Kidney epithelial cell (primary cell): ENCODE measurements at regions not wholly inside any gene's neighbourhood (a gene's known extent, or its start where the extent isn't known, plus 50 kb on each side); places are given as distances from the start of the nearest gene placed in this dataset.

Experiments used
- DNase-seq: peaks from one replicate; pipeline ENCODE4 v3.0.0-alpha.2; 2010; ENCODE audit warnings: low read depth
- H3K27me3 ChIP-seq: 2 replicates; pipeline ENCODE4 v1.6.0; 2011; ENCODE audit warnings: low read length; ENCODE audit not compliant: control insufficient read depth, insufficient read depth
- H3K36me3 ChIP-seq: 2 replicates; pipeline ENCODE4 v1.5.1; 2011; ENCODE audit warnings: low read length; ENCODE audit not compliant: control insufficient read depth, insufficient read depth
- H3K4me3 ChIP-seq: 2 replicates; pipeline ENCODE4 v1.5.1; 2011; ENCODE audit warnings: low read depth, mild to moderate bottlenecking, control low read depth, low read length
- TF ChIP-seq, protein P1 (sequence below): IDR thresholded peaks from 2 replicates; pipeline ENCODE4 v1.5.1; 2011; ENCODE audit warnings: mild to moderate bottlenecking, moderate library complexity, low read length, control low read depth, inconsistent platforms; ENCODE audit not compliant: insufficient read depth, poor library complexity, severe bottlenecking

DNA sequence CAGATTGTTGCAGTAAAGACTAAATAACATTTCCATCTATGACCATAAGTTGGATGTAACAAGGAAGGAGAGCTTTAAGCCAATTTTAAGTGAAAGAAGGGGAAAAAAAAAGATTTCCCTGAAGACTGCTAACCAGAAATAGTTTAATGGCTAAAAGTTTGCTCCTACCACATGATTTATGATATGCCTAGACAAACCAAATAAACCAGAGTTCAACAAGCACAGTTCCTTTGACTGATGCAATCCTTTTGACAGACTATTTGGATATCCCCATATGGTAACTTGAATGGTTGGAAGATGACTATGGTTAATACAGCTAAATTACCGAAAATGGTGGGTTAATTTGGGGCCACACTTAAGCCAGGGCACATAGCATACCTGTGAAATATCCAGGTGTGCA, 338.5 kb downstream of the CETN3 start:
- Histone ChIP-seq H3K4me3 (no peak overlapping the region), H3K36me3 (no peaks in the 10 kb centered on the region), H3K27me3 (no peaks in the 10 kb centered on the region)
- TF ChIP-seq, protein P1, sequence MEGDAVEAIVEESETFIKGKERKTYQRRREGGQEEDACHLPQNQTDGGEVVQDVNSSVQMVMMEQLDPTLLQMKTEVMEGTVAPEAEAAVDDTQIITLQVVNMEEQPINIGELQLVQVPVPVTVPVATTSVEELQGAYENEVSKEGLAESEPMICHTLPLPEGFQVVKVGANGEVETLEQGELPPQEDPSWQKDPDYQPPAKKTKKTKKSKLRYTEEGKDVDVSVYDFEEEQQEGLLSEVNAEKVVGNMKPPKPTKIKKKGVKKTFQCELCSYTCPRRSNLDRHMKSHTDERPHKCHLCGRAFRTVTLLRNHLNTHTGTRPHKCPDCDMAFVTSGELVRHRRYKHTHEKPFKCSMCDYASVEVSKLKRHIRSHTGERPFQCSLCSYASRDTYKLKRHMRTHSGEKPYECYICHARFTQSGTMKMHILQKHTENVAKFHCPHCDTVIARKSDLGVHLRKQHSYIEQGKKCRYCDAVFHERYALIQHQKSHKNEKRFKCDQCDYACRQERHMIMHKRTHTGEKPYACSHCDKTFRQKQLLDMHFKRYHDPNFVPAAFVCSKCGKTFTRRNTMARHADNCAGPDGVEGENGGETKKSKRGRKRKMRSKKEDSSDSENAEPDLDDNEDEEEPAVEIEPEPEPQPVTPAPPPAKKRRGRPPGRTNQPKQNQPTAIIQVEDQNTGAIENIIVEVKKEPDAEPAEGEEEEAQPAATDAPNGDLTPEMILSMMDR: no peak
- no peak for DNase-seq

DNA sequence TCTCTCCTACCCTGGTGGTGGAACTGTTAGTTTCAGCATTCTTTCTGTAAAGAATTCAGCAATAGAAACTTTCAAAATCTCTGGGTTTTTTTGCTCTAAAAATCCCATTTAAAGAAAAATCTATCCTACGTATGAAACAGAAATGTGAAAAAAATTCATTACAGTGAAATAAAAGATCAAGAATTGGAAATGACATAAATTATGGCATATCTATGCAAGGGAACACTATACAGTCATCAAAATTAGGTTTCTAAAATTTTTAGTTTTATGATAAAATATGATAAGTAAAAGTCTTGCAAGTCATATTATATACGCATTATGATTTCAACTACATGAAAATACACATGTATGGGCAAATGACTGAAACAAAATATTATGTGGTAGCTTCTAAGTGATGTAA, 342.6 kb downstream of the CETN3 start:
- no peaks in the 10 kb centered on the region for H3K36me3 ChIP-seq
- H3K4me3 ChIP-seq: no peak overlapping the region
- H3K27me3 ChIP-seq: no peaks in the 10 kb centered on the region
- no peak for DNase-seq
- TF ChIP-seq, protein P1: no peak

DNA sequence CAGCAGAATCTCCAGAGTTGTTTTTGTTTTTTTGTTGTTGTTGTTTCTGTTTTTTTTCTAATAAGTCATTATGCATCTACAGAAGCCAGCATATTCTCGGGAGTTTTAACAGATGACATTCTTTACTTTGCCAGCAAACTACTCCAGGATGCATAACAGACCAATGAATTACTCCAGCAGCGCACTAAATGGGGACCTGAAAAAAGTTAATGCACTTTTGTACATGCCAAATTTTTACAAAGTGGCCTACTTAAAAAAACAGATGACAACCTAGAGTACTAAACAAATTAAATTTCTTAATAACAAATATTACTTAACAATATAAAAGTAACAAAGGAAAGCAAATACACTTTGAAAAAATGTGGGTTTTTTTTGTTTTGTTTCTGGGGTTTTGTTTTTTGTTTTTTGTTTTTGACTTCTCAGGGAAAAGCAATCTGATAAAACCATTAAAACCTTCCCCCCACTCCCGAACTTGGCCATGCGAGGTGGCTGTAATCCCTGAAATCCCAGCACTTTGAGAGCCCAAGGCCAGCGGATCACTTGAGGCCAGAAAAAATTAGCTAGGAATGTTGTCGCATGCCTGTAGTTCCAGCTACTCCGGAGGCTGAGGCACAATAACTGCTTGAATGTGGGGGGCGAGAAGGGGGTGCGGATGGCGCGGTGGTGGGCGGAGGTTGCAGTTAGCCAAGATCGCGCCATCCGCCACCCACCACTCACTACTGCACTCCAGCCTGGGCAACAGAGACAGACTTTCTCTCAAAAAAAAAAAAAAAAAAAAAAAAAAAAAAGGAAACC, 352.4 kb downstream of the CETN3 start:
- TF ChIP-seq, protein P1: no peak
- Histone ChIP-seq H3K4me3 (no peak overlapping the region), H3K36me3 (no peaks in the 10 kb centered on the region), H3K27me3 (no peaks in the 10 kb centered on the region)
- no peak for DNase-seq

DNA sequence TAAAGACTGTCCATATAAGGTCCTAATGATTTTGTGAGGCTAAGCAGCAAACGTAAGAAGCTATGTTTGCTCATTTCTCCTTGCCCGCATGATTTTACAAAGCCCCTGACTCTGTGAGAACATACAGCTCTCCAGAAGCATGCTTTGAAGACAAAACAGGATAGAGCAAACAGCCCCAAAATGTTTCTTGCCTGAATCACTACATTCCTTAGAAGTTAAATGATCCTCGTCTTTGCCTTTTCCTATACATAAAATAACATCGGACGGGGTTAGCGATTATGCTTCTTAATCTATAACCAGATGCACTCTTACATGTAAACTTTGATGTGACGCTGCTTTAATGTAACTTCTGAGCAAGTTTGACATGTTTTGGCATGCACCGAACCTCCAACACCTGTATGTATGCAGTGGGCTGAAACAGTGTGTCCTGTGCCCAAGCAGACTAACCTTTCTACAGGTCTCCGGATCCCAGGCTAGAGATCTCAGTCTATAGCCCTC, 353.7 kb downstream of the CETN3 start:
- Histone ChIP-seq H3K27me3 (no peaks in the 10 kb centered on the region), H3K36me3 (no peaks in the 10 kb centered on the region), H3K4me3 (no peak overlapping the region)
- TF ChIP-seq, protein P1: no peak
- DNase-seq: peak; percentile 53

DNA sequence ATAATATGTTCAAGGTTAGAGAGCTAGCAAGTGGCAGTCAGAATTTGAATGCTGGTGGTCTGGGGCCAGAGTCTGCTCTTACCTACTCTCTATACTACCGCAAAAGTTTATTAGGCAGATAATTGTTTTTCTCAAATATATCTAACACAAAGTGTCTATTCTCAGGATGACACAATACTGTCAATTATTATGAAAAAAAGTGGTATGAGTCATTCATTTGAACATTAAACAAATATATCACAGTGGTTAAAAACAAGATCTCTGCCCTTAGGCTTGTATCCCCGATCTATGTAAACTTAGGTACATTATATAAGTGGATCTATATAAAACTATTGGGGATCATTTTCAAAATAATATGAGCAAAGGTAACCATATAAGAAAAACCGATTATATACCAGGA, 354.9 kb downstream of the CETN3 start:
- DNase-seq: no peak

More for the DNA sequence above, 354.9 kb downstream of the CETN3 start:
- Histone ChIP-seq H3K4me3 (no peak overlapping the region), H3K27me3 (no peaks in the 10 kb centered on the region), H3K36me3 (no peaks in the 10 kb centered on the region)
- TF ChIP-seq, protein P1: no peak
